SIG-M5 treated with dmso at 0.1 percent for 504 hours (cell line): ENCODE measurements at regions not wholly inside any gene's neighbourhood (a gene's known extent, or its start where the extent isn't known, plus 50 kb on each side); places are given as distances from the start of the nearest gene placed in this dataset.
"Not testable (repeated sequence)": the region's sequence is repeated elsewhere in the genome, so short reads cannot be mapped to it uniquely, and the experiment has no call there.

Source experiments
- DNase-seq: peaks from one replicate; lab custom pipeline; 2025; ENCODE audit not compliant: unreplicated experiment; lab: John Stamatoyannopoulos, UW

- no peak for DNase-seq
Measured at GRCh38 chr5:124206540-124206939, 539.9 kb downstream of the ZNF608 start.

DNA sequence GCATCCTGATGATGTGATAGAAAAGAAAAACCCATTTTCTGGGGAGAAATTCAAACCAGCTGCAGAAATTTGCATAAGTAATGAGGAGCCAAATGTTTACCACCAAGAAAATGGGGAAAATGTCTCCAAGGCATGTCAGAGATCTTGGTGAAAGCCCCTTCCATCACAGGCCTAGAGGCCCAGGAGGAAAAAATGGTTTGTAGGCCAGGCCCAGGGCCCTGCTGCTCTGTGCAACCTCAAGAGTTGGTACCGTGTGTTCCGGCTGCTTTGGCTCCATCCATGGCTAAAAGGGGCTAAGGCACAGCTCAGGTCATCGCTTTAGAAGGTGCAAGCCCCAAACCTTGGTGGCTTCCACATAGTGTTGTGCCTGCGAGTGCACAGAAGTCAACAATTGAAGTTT is 543.1 kb downstream of the ZNF608 start:
- DNase-seq: no peak

GRCh38 chr5:124200381-124200780 is 546.1 kb downstream of the ZNF608 start:
- no peak for DNase-seq

GRCh38 chr5:124199893-124200292 is 546.5 kb downstream of the ZNF608 start:
- no peak for DNase-seq

DNA sequence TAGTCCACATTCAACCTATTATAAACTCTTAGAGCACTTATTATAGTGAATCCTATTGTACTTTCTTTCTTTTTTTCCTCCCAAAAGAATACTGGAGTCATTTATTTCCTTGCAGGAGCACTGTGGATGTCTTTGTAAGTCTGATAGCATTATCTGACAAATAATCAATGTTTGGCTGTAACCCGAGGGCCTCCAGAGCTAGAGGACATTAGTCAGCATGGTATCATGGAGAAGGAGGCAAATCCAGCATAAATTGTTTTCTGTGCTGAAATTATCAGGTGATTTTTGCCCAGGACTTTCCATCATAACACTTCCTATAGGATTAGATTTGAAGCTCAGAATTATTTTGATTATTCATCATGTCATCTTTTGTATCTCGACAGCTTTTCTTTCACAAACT is 551.0 kb downstream of the ZNF608 start:
- no peak for DNase-seq

GRCh38 chr5:124194282-124194681 is 552.2 kb downstream of the ZNF608 start:
- no peak for DNase-seq

DNA sequence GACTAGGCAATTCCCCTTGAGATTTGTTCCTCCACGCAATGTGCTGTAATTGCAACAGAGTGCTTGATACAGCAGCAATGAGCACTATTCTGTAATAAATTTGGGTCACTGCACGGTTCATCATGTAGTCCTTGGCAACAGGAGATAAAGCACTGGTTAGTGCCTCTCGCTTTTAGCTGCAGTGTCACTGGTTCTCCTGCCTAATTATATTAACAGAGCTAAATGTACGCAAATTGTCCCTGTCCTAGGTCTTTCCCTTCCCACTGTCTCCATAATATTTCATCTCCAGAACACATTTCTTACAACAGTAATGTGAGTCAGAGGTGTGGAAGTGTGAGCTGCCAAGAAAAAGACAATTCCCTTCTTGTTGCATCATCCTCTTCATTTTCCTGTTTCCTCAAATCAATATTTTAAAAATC is 553.1 kb downstream of the ZNF608 start:
- no peak for DNase-seq

DNA sequence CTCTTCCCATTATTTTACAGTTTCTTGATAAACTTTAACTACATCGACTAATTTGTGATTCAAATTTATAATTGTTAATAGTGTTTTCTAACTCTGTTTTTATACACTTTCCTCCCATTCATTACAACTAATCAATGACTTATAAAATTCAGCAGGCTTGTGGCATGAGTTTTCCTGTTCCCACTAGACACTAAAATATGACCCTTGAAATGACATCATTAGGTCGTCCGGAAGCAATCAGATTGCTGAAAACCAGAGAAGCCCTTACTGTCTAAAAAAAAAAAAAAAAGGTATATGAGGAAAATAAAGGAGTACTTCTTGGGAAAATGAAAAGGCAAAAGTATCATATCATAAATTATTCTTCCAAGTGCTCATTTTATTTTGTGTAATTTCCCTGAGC is 553.7 kb downstream of the ZNF608 start:
- no peak for DNase-seq

GRCh38 chr5:124185716-124186115 is 560.7 kb downstream of the ZNF608 start:
- no peak for DNase-seq

- DNase-seq: no peak
Measured at GRCh38 chr5:124182133-124182532, 564.3 kb downstream of the ZNF608 start.

- DNase-seq: no peak
Measured at GRCh38 chr5:124180875-124181461, 565.5 kb downstream of the ZNF608 start.

DNA sequence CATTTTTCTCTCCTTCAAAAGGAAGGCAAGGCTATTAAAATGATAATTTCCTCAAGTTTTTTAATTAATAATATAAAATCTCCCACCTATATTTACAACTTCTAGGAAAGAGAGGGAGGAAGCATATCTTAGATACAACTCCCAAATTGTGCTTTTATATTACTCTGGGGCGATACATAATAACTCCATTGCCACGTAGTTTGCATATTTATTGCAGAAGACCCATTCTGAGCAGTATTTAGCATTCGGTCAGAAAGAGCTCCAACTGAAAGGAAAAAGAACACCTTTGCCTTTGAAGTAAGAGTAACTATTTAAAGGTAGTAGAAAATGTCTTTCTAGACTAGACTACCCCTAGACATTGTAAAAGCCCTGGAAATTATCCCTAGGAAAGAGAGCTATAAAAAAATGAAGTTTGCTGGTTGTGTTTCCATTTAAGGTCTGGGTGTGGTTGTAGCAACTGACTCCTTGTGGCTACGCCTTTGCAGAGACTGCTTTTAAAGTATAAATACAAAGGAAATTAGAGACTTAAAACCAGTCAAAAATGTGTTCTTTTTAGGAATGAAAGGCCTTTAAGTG is 566.1 kb downstream of the ZNF608 start:
- DNase-seq: no peak

DNA sequence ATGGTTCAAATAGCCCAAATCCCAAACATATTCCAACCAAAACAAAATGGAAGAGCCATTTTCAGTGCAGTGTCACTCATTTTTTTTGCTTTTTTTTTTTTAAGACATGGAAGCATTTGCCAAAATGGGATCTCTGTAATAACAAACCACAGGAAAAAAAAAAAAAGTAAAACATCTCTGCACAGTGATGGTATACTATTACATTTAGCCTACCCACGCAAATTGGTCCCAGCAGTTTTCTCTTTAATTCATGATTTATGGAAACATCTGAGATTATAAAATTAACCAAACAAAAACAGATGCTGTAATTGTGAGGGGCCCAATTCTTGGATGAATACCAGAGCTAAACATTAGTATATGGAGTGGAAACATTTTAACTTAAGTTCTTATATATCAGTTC is 566.6 kb downstream of the ZNF608 start:
- no peak for DNase-seq

GRCh38 chr5:124178050-124178449 is 568.4 kb downstream of the ZNF608 start:
- no peak for DNase-seq

DNA sequence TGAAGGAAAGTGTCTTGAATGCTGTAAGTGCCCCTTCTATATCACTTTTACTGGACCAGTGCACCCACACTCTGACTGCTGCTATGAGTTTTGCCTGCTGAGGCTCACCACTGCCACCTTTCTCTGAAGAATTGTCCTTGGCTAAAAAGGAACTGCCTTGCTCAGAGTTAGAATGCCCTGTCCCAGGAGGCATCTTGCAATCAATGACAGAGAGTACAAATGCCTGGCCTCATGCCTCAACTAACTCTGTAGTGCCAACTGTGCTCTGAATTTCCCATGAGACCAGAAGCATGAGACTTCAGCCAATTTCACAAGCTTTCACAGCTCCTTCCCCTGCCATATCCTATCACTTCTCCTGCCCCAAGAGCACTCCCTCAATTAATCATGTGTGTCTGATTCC is 569.7 kb downstream of the ZNF608 start:
- no peak for DNase-seq

DNA sequence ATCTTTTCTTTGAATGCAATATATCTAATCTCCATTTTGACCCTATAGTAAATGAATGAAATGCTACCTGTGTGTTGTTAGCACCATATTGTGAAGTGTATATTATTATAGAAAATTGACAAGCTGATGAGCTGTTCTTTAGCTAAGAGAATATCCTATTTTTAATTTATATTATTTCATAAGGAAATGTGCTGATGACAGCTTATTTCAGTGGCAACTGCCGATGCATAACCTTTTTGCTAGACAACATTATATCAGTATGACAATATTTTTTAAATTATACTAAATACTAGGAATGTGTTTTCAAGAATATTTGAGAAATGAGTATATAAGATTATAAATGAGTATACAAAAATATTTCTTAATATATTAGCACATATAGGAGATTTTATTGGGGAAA is 573.1 kb downstream of the ZNF608 start:
- no peak for DNase-seq

- DNase-seq: no peak
Measured at GRCh38 chr5:124172389-124173003, 573.9 kb downstream of the ZNF608 start.

DNA sequence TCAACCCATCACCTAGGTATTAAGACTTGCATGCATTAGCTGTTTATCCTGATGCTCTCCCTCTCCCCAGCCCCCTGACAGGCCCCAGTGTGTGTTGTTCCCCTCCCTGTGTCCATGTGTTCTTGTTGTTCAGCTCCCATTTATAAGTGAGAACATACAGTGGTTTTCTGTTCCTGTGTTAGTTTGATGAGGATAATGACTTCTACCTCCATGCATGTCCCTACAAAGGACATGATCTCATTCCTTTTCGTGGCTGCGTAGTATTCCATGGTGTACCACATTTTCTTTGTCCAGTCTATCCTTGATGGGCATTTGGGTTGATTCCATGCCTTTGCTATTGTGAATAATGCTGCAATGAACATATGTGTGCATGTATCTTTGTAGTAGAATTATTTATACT is 578.3 kb downstream of the ZNF608 start:
- not testable (repeated sequence) for DNase-seq

GRCh38 chr5:124162767-124163532 is 583.5 kb downstream of the ZNF608 start:
- no peak for DNase-seq

GRCh38 chr5:124161266-124161665 is 585.2 kb downstream of the ZNF608 start:
- no peak for DNase-seq

DNA sequence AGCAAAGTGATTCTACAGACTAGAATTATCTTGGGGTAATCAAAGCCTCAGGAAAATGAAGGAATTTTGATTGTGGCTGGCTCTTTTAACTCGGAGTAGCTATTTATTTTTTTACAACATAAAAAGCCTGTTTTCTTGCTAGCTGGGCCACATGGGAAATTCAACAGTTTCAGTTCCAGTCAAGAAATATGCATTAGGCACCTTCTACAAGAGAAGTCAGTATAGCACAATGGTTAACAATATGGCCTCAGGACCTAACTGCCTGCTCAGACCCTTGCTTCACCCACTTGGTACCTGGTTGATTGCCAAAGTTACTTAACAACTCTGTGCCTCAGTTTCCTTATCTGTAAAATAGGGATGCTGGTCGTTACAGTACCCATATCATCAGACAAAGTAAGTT is 586.2 kb downstream of the ZNF608 start:
- DNase-seq: no peak

GRCh38 chr5:124157320-124157719 is 589.1 kb downstream of the ZNF608 start:
- DNase-seq: no peak
